ENCODE measurements at regions not wholly inside any gene's neighbourhood (a gene's known extent, or its start where the extent isn't known, plus 50 kb on each side); places are given as distances from the start of the nearest gene placed in this dataset.

DNA sequence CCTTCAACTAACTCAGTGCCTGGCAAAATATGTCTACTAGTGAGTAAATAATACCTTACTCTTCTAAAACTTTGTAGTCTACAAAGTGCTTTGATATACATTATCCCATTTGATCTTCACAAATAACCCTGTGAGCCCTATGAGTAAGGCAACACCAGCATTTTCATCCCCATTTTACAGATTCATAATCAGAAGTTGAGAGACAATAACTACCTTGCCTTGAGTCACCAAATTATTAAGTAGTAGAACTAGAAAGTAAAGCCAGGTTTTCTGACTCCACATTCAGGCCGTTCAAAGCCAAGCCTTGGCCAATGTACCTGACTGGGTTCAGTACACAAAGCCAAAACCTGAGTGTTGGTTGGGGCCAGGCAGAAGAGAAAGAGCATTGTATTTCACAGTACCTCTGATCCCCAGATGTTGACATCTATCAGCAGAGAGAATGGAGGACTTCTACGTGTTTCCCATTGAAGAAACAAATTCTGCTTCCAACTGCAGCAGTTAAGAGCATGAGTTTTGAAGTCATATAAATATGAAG lies 111.3 kb upstream of the LGSN start:
- ChIA-PET POLR2A (no interaction called here), CTCF (no interaction called here)
- TF ChIP-seq CTCF (IDR thresholded peaks at IDR 0.05; ENCODE audit: insufficient read depth in 1 of 2, low read depth in 1 of 2, low read length in 1 of 2, severe bottlenecking in 1 of 2, unreplicated experiment in 1 of 2) = no peak
- H3K27ac Mint-ChIP-seq (ENCODE audit: unreplicated experiment) = no peak overlapping the region
- no TSS peak for BruUV-seq (replicated peaks)
- peaks cover 19% of the 10 kb centered on the region for H3K4me1 Mint-ChIP-seq (ENCODE audit: low read depth, unreplicated experiment)
- intact Hi-C loops (cut with micrococcal nuclease; ENCODE audit: unreplicated experiment) = no loop called here
- no peak overlapping the region for H3K4me3 ChIP-seq (ENCODE audit: low read depth, low read length)
- peaks cover 30% of the 10 kb centered on the region for H3K36me3 Mint-ChIP-seq (ENCODE audit: insufficient read depth, unreplicated experiment)
- H3K27me3 Mint-ChIP-seq (ENCODE audit: insufficient read depth, unreplicated experiment) = no peaks in the 10 kb centered on the region
- peaks cover 4% of the 10 kb centered on the region; the same call in 1 of the 2 replicates for H3K36me3 ChIP-seq (ENCODE audit: control insufficient read depth, insufficient read depth, low read length)
- no peaks in the 10 kb centered on the region for H3K9me3 Mint-ChIP-seq (ENCODE audit: unreplicated experiment)
- H3K9me3 ChIP-seq = no peaks in the 10 kb centered on the region
- peaks cover 27% of the 10 kb centered on the region for H3K4me1 ChIP-seq
- H3K4me3 Mint-ChIP-seq (ENCODE audit: unreplicated experiment) = no peak overlapping the region
- H3K27me3 ChIP-seq (replicated peaks; ENCODE audit: control insufficient read depth, insufficient read depth, low read length) = no peaks in the 10 kb centered on the region
- no peak for DNase-seq

DNA sequence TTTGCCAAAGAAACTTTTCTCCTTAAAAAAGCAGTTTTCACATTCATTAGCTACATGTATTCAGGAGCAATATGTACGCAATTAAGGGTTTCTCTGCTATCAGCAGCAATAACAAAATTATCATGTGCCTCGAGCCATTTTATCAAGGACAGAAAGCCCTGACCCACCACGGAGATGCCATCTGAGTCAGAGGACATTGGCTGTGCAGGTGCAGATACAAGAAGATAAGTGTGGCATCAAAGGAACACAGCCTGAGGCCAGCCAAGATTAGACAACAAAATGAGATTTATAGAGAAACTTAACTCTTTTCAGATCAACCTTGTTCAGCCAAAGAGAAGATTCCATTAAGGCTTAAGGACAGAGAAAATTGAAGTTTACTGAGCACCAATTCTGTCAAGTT lies 115.2 kb upstream of the LGSN start:
- H3K27me3 ChIP-seq (replicated peaks; ENCODE audit: control insufficient read depth, insufficient read depth, low read length) = no peaks in the 10 kb centered on the region
- DNase-seq = peak in 1 of 2 experiments; percentile 41
- ChIA-PET CTCF (no interaction called here), POLR2A (interaction anchor here (0.6 kb wide), 1 partner anchor 41 kb away, joined by 4 read pairs; no protein-coding TSS in a partner anchor)
- no peaks in the 10 kb centered on the region for H3K27me3 Mint-ChIP-seq (ENCODE audit: insufficient read depth, unreplicated experiment)
- peaks cover 1% of the 10 kb centered on the region; the same call in 1 of the 2 replicates for H3K36me3 ChIP-seq (ENCODE audit: control insufficient read depth, insufficient read depth, low read length)
- intact Hi-C loops (cut with micrococcal nuclease; ENCODE audit: unreplicated experiment) = no loop called here
- H3K4me3 Mint-ChIP-seq (ENCODE audit: unreplicated experiment) = no peak overlapping the region
- no peak for TF ChIP-seq CTCF (IDR thresholded peaks at IDR 0.05; ENCODE audit: insufficient read depth in 1 of 2, low read depth in 1 of 2, low read length in 1 of 2, severe bottlenecking in 1 of 2, unreplicated experiment in 1 of 2)
- peaks cover 32% of the 10 kb centered on the region for H3K36me3 Mint-ChIP-seq (ENCODE audit: insufficient read depth, unreplicated experiment)
- peak overlapping the region; percentile 23 for H3K27ac Mint-ChIP-seq (ENCODE audit: unreplicated experiment)
- no TSS peak for BruUV-seq (replicated peaks)
- no peaks in the 10 kb centered on the region for H3K9me3 Mint-ChIP-seq (ENCODE audit: unreplicated experiment)
- H3K4me3 ChIP-seq (ENCODE audit: low read depth, low read length) = no peak overlapping the region
- peaks cover 32% of the 10 kb centered on the region for H3K4me1 ChIP-seq
- no peaks in the 10 kb centered on the region for H3K9me3 ChIP-seq
- peaks cover 30% of the 10 kb centered on the region for H3K4me1 Mint-ChIP-seq (ENCODE audit: low read depth, unreplicated experiment)

DNA sequence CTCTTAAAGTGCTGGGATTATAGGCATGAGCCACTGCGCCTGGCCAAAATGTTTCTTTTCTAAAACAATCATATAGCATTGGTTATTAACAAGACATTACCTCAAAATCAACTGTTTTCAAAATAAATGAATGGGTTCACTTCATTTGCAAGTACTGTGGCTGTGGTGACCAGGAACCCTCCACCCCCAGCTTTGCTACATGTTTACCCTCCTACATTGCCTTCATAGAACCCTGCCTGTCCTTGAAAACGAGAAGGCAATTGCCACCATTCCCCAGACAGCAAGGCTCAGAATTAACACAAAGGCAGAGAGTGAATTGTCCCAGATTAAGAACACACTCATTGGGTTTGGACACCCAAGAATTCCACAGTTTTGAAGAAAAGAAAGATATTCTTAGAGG lies 116.6 kb upstream of the LGSN start:
- Mint-ChIP-seq H3K36me3 (ENCODE audit: insufficient read depth, unreplicated experiment) (peaks cover 21% of the 10 kb centered on the region), H3K27ac (ENCODE audit: unreplicated experiment) (no peak overlapping the region), H3K4me1 (ENCODE audit: low read depth, unreplicated experiment) (peaks cover 32% of the 10 kb centered on the region), H3K4me3 (ENCODE audit: unreplicated experiment) (no peak overlapping the region), H3K27me3 (ENCODE audit: insufficient read depth, unreplicated experiment) (no peaks in the 10 kb centered on the region), H3K9me3 (ENCODE audit: unreplicated experiment) (no peaks in the 10 kb centered on the region)
- BruUV-seq (replicated peaks) = no TSS peak
- intact Hi-C loops (cut with micrococcal nuclease; ENCODE audit: unreplicated experiment) = no loop called here
- TF ChIP-seq CTCF (IDR thresholded peaks at IDR 0.05; ENCODE audit: insufficient read depth in 1 of 2, low read depth in 1 of 2, low read length in 1 of 2, severe bottlenecking in 1 of 2, unreplicated experiment in 1 of 2) = no peak
- Histone ChIP-seq H3K9me3 (no peaks in the 10 kb centered on the region), H3K4me3 (ENCODE audit: low read depth, low read length) (no peak overlapping the region), H3K27me3 (replicated peaks; ENCODE audit: control insufficient read depth, insufficient read depth, low read length) (no peaks in the 10 kb centered on the region), H3K36me3 (ENCODE audit: control insufficient read depth, insufficient read depth, low read length) (no peaks in the 10 kb centered on the region), H3K4me1 (peaks cover 33% of the 10 kb centered on the region)
- no peak for DNase-seq
- POLR2A ChIA-PET = no interaction called here
- CTCF ChIA-PET = no interaction called here
